HL-60 (cell line): ENCODE measurements at regions not wholly inside any gene's neighbourhood (a gene's known extent, or its start where the extent isn't known, plus 50 kb on each side); places are given as distances from the start of the nearest gene placed in this dataset.

Experiments used
- DNase-seq, 2 experiments: peaks; one replicate each; pipeline ENCODE4 v3.0.0-alpha.2; 2010 to 2020; ENCODE audit warnings: low read depth in 1 of 2, low spot score in 1 of 2
- H3K27ac ChIP-seq: fragments of 250-450 bp; sonication (Bioruptor Pico); replicated peaks from 2 replicates; pipeline ENCODE4 v1.5.1; 2020; ENCODE audit warnings: mild to moderate bottlenecking, moderate library complexity
- H3K27me3 ChIP-seq: fragments of 250-450 bp; sonication (Bioruptor Pico); 2 replicates; pipeline ENCODE4 v1.5.1; 2021; ENCODE audit warnings: mild to moderate bottlenecking, moderate library complexity; ENCODE audit not compliant: insufficient read depth, poor library complexity, severe bottlenecking
- H3K4me3 ChIP-seq: replicated peaks from 2 replicates; pipeline ENCODE4 v1.5.1; 2011; ENCODE audit warnings: mild to moderate bottlenecking, control low read depth, low read length; ENCODE audit not compliant: insufficient read depth
- CTCF ChIP-seq: IDR thresholded peaks from one replicate; pipeline ENCODE4 v1.5.1; 2011; ENCODE audit warnings: low read length, control low read depth, inconsistent platforms; ENCODE audit not compliant: insufficient read depth
- GABPA ChIP-seq: IDR thresholded peaks from 2 replicates; pipeline ENCODE4 v1.6.1; 2012; ENCODE audit warnings: low read depth
- POLR2AphosphoS5 ChIP-seq: IDR thresholded peaks from 2 replicates; pipeline ENCODE4 v1.6.1; 2012; ENCODE audit warnings: low read depth
- REST ChIP-seq: IDR thresholded peaks from 2 replicates; pipeline ENCODE4 v1.6.1; 2012; ENCODE audit warnings: low read depth; ENCODE audit not compliant: insufficient replicate concordance
- SPI1 ChIP-seq: IDR thresholded peaks from 2 replicates; pipeline ENCODE4 v1.6.1; 2012; ENCODE audit warnings: low read depth, mild to moderate bottlenecking, borderline replicate concordance

- DNase-seq: no peak
- TF ChIP-seq POLR2AphosphoS5 (no peak), CTCF (no peak), SPI1 (no peak), GABPA (no peak), REST (no peak)
- no peaks in the 10 kb centered on the region for H3K27me3 ChIP-seq
- no peak overlapping the region for H3K4me3 ChIP-seq
- no peak overlapping the region for H3K27ac ChIP-seq
These were observed 818.2 kb downstream of the KCNJ18 start for GRCh38 chr17:22510504-22510903.

GRCh38 chr17:22511431-22511830 lies 819.1 kb downstream of the KCNJ18 start:
- H3K27me3 ChIP-seq: no peaks in the 10 kb centered on the region
- H3K4me3 ChIP-seq: no peak overlapping the region
- no peak overlapping the region for H3K27ac ChIP-seq
- no peak for TF ChIP-seq SPI1
- no peak for TF ChIP-seq GABPA
- TF ChIP-seq CTCF: no peak
- no peak for TF ChIP-seq POLR2AphosphoS5
- no peak for TF ChIP-seq REST
- DNase-seq: no peak

- no peak overlapping the region for H3K4me3 ChIP-seq
- TF ChIP-seq POLR2AphosphoS5 (no peak), GABPA (no peak)
- no peaks in the 10 kb centered on the region for H3K27me3 ChIP-seq
- no peak for DNase-seq
- H3K27ac ChIP-seq: no peak overlapping the region
These were observed 819.7 kb downstream of the KCNJ18 start for GRCh38 chr17:22512057-22512456.

GRCh38 chr17:22512506-22512905 lies 820.2 kb downstream of the KCNJ18 start:
- Histone ChIP-seq H3K27me3 (no peaks in the 10 kb centered on the region), H3K4me3 (no peak overlapping the region), H3K27ac (no peak overlapping the region)
- no peak for TF ChIP-seq CTCF
- TF ChIP-seq SPI1: no peak
- TF ChIP-seq POLR2AphosphoS5: no peak
- no peak for TF ChIP-seq GABPA
- no peak for TF ChIP-seq REST
- no peak for DNase-seq
